ENCODE measurements at regions not wholly inside any gene's neighbourhood (a gene's known extent, or its start where the extent isn't known, plus 50 kb on each side); places are given as distances from the start of the nearest gene placed in this dataset.

DNA sequence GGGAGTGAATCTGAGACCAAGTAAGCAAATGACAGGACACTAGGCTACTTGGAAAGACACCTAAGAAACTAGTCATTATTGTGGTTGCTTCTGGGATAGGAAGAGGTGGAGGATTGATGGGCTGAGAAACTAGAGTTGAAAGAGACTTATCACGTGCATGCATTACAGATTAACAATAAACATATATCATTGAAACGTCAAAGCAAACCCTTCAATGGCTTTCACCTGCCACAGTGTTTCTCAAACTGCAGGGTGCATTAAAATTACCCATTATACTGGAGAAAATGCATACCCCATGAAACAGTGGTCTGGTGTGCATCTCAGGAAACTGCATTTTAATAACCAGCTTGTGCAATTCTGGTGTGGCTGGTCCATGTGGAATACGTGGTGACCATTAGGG lies 318.8 kb downstream of the SMAD2 start:
- DNase-seq (ENCODE audit: low spot score) = no peak
- H4K20me1 ChIP-seq (ENCODE audit: insufficient read depth, low read length) = no peaks in the 10 kb centered on the region
- POLR2A ChIA-PET = no interaction called here
- WGBS (ENCODE audit: low lambda C conversion rate) = 0% methylated on average over 3 of the region's 3 CpGs
- no peak overlapping the region for H3K4me2 ChIP-seq (ENCODE audit: low read depth, low read length)
- H3K9me3 ChIP-seq (ENCODE audit: low read length) = no peaks in the 10 kb centered on the region
- in situ Hi-C loops (cut with HindIII; ENCODE audit: extremely low pct_ligation_motif_present, low pct_unique_long_range_greater_than_20kb) = no loop called here
- intact Hi-C loops (cut with micrococcal nuclease; ENCODE audit: unreplicated experiment) = no loop called here
- BruUV-seq (replicated peaks) = no TSS peak
- CTCF ChIA-PET (ENCODE audit: low intra/inter-chr PET ratio, low total read pairs) = no interaction called here
- no peaks in the 10 kb centered on the region for H3K79me2 ChIP-seq (ENCODE audit: insufficient read depth, low read length)
- H3K4me1 ChIP-seq (ENCODE audit: insufficient read depth, low read length) = no peaks in the 10 kb centered on the region
- H3K27me3 ChIP-seq (ENCODE audit: control insufficient read depth in 1 of 2, insufficient read depth in 2 of 2, low read length in 2 of 2) = no peaks in the 10 kb centered on the region
- H3K27ac ChIP-seq (ENCODE audit: extremely low read length, insufficient read depth, low read length) = no peak overlapping the region
- FAIRE-seq = no peak
- TF ChIP-seq ZNF431 (CRISPR knock-in tag; IDR thresholded peaks at IDR 0.05; ENCODE audit: borderline replicate concordance, low read depth) (no peak), MBD4 (IDR thresholded peaks at IDR 0.05; ENCODE audit: borderline replicate concordance, low read length) (no peak), SRF (IDR thresholded peaks at IDR 0.05; ENCODE audit: low read depth, low read length) (no peak), ZNF614 (CRISPR knock-in tag; IDR thresholded peaks at IDR 0.05; ENCODE audit: borderline replicate concordance) (no peak)
- TF ChIP-seq, protein P1, sequence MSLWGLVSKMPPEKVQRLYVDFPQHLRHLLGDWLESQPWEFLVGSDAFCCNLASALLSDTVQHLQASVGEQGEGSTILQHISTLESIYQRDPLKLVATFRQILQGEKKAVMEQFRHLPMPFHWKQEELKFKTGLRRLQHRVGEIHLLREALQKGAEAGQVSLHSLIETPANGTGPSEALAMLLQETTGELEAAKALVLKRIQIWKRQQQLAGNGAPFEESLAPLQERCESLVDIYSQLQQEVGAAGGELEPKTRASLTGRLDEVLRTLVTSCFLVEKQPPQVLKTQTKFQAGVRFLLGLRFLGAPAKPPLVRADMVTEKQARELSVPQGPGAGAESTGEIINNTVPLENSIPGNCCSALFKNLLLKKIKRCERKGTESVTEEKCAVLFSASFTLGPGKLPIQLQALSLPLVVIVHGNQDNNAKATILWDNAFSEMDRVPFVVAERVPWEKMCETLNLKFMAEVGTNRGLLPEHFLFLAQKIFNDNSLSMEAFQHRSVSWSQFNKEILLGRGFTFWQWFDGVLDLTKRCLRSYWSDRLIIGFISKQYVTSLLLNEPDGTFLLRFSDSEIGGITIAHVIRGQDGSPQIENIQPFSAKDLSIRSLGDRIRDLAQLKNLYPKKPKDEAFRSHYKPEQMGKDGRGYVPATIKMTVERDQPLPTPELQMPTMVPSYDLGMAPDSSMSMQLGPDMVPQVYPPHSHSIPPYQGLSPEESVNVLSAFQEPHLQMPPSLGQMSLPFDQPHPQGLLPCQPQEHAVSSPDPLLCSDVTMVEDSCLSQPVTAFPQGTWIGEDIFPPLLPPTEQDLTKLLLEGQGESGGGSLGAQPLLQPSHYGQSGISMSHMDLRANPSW (CRISPR knock-in tag; IDR thresholded peaks at IDR 0.05; ENCODE audit: borderline replicate concordance) = no peak
- TF ChIP-seq, protein P2, sequence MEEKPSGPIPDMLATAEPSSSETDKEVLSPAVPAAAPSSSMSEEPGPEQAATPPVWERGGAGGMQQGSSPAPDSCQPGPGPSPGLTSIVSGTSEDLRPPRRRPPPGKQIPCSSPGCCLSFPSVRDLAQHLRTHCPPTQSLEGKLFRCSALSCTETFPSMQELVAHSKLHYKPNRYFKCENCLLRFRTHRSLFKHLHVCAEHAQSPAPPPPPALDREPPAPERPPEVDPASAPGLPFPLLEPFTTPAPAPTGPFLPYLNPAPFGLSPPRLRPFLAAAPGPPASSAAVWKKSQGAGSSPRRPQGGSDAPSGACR (CRISPR knock-in tag; IDR thresholded peaks at IDR 0.05) = no peak
- ATAC-seq = no peak
- no peak overlapping the region for H2AFZ ChIP-seq (ENCODE audit: low read length)
- no peak overlapping the region for H3K9ac ChIP-seq (ENCODE audit: insufficient read depth, low read depth, low read length)
- no peak overlapping the region for H3K4me3 ChIP-seq (replicated peaks in 1 of 3; ENCODE audit: insufficient read depth in 1 of 3, low read depth in 2 of 3, low read length in 3 of 3)
- no peaks in the 10 kb centered on the region for H3K36me3 ChIP-seq (replicated peaks in 1 of 2; ENCODE audit: control insufficient read depth in 1 of 2, insufficient read depth in 2 of 2, low read length in 2 of 2)
